Inflammatory macrophage (primary cell): ENCODE measurements at regions not wholly inside any gene's neighbourhood (a gene's known extent, or its start where the extent isn't known, plus 50 kb on each side); places are given as distances from the start of the nearest gene placed in this dataset.

Source experiments
- DNase-seq, 2 donors: peaks; one replicate each; pipeline ENCODE4 v3.0.0-alpha.2; 2020 to 2022

DNA sequence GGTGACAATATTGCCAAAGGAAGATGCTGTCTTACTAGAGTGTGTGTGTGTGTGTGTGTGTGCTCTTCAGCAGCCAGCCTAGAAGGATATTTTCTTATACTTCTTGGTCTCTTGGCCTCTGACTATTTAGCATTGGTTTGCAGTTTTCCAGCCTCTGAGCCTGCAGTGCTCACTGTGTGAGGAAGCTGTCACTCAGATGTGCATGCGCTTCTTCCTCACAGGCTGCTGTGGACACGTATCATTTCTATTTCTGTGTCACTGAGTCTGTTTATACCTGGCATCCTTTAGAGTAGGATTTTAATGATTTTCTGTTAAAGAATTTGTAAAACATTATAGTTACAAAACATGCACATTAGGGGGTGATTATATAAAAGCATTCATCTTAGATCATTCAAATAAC, 83.3 kb downstream of the ALDH8A1 start:
- peak in 1 of 2 donors; percentile 5 for DNase-seq

GRCh38 chr6:134864558-134864957, 85.3 kb downstream of the ALDH8A1 start:
- DNase-seq = no peak

DNA sequence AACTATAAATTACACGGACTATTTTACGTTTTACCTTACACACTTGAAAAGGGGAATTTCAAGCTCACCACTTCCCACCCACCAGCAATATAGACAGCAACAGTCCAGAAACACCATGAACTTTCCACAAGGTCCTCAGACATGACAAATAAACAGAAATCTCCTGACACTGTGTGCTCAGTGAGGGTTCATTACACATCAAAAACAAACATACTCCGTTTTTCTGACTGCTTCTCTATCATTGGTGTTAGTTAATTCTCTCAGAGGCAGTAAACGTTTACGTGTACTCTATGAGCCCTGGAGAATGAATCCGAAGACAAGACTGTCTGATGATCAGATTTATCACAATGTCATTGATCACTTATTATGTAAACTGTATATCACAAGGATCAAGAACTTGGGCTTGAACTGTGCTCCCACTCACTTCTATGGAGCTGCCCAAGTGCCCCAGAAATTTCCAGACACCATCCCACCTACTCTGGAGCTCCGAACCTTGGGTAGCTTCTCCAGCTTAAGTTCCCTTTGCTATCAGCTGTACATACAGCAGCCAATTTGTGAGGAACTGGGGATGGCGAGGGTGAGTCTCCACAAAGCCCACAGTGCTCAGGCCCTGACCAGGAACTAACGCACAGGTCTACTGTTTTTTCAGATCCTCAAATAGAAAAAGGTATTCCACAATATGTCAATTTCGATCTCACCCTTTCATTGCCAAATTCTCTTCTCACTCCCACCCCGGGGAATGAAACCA, 86.0 kb downstream of the ALDH8A1 start:
- DNase-seq = no peak

GRCh38 chr6:134854366-134854765, 95.5 kb downstream of the ALDH8A1 start:
- no peak for DNase-seq

- no peak for DNase-seq
These were observed 96.5 kb downstream of the ALDH8A1 start for GRCh38 chr6:134853111-134854055.

DNA sequence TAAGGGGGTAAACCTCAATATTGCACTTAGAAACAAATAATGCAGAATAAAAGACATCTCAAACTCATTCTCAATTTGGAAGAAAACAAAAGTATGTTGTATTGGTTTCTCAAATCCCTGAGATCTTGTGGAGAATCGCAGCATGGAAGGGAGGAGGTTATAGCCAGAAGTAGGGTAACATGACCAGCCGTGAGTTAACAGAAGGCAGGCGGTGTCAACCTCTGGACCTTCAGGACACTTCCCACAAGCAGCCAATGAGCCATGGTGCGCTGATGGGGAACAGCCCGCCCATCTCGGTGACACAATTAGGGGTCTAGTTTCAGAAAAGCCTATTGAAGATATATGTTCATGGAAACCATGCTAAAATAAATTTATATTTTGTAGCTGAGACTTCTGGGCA, 98.4 kb downstream of the ALDH8A1 start:
- no peak for DNase-seq

DNA sequence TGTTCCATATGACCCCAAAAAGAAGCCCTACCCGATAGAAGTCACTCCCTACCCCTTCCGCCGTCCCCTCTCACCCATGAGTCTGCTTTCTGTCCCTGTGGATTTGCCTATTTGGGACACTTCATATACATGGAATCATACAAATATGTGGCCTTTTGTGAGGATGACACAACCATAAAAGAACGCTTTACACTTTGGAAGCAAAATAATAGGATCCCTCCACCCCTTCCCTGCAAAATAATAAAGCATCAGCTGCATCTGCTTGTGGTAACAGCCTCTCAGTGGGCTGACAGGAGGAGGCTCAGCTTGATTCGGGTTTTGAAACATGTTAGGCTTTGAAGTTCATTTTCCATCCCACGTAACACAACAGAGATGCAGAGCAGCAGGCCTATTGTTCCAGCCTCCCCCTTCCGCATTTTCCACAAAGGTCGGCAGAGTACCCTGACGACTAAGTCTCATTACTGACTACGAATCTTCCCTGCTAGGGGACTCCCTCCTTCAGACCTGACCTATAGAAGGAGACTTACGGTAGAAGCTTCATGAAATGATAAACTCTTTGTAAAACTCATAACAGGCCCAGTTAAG, 99.1 kb downstream of the ALDH8A1 start:
- no peak for DNase-seq

DNA sequence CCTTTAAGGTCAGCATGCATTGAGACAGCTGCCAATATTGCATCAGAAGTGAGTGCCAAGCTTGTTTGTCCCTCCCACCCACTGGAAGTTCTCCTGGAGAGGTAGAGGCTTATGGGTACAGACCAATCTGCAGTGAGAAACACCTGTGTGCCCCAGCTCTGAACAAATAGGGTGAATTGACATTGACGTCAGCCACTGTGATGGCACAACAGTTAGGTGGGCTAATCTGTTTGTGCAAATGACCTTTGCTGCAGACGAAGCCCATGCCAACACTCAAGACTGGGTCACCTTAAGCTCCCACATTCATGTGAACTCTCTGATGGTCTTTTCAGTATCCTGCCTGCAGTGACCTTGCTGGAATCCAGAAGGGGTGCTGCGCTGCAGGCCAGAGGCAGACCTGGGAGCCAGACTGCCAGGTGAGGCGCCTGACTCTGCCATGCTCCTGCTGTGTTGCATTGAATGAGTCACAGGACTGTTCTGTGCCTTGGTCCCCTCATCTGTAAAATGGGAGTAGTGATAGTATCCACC, 99.9 kb downstream of the ALDH8A1 start:
- no peak for DNase-seq

GRCh38 chr6:134848076-134848475, 101.8 kb downstream of the ALDH8A1 start:
- no peak for DNase-seq

GRCh38 chr6:134846865-134847264, 103.0 kb downstream of the ALDH8A1 start:
- DNase-seq = no peak

GRCh38 chr6:134846031-134846430, 103.9 kb downstream of the ALDH8A1 start:
- DNase-seq = no peak

DNA sequence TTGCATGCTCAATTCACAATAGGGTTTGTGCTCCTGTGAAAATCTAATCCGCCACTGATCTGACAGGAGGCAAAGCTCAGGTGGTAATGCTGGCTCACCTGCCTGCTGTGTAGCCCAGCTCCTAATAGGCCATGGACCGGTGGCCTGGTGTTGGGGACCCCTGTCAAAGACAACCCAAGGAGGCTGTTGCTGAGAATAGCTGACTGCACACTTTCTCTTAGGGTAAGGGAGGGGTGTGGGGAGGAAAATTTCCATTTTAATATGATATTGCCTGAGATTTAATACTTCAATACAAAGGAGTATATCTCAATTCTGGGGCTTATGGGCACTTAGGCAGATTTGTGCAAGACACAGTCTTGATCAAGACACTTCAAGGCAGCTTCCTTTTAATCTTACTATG, 105.8 kb downstream of the ALDH8A1 start:
- no peak for DNase-seq

- no peak for DNase-seq
These were observed 109.6 kb downstream of the ALDH8A1 start for GRCh38 chr6:134840086-134840867.

DNA sequence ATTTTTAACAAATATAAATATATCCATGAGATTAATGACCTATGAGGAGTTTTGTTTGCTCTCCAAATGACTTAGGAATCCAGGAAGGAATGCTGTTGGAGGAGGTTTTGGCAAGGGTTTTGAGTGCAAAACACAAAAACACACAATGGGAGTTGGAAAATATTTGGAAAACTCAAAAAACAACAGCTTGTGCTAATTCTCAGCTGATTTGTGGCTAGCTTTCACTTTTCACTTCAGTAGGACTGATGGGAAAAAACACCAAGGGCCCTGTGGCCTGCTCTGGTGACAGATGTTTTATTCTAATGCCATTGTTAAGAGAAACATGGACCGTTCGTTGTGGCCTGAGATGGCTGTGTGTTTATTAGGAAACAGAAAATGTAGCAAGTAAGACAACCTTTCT, 113.9 kb downstream of the ALDH8A1 start:
- no peak for DNase-seq

- DNase-seq = no peak
These were observed 119.0 kb downstream of the ALDH8A1 start for GRCh38 chr6:134830940-134831339.

GRCh38 chr6:134830194-134830593, 119.7 kb downstream of the ALDH8A1 start:
- no peak for DNase-seq

DNA sequence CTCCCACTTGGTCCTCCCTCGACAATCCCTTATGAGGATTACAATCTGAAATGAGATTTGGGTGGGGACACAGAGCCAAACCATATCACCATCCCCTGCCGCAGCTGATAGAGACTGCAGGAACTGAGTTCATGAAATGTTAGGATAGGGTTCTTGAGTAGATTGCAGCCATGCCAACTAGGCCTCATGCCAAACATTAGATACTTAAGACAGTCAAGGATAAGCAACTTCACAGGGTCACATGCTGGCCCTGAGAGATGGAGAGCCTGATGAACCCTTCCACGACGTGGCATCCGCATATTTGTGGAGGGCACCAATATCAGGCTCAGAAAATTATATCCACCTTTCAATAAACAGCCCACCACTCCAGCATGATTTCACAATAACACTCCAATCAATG, 121.3 kb downstream of the ALDH8A1 start:
- DNase-seq = no peak

DNA sequence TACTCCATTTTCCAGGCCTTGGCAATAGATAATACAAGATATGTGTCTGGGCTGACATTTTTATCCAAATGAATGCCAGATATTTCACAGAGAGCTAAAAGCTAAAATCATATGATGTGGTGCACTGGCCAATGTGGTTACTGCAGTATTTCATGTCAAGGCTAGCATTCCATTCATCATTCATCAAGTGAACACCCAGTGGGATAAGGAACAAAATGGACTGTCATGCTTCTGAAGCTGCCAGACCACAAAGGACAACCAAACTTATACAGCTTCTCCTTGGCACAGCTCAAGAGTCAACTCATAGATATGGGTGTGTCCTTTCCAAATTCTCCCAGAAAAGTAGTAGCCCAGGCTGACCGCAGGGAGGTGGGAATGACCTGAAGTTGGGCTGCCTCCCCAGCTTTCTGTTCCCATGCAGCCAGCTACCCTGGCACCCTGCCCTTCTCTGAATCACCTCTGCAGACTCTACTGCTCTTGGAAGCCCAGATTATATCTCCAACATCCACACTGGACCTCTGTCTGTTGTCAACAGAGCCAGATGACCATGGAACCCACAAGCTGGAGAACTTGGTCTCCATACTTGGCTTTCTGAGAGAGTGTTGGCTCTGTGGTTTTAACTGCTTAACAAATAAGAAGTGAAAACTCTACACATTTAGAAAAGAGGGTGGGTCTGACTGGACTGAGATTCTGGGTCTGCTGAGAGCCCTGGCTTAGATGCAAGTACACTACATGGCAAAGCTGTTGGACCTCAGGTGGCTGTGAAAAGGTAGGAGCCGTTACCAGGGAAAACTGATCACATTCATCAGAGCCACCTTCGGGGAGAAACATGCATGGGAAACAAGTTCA, 122.8 kb downstream of the ALDH8A1 start:
- DNase-seq = no peak

DNA sequence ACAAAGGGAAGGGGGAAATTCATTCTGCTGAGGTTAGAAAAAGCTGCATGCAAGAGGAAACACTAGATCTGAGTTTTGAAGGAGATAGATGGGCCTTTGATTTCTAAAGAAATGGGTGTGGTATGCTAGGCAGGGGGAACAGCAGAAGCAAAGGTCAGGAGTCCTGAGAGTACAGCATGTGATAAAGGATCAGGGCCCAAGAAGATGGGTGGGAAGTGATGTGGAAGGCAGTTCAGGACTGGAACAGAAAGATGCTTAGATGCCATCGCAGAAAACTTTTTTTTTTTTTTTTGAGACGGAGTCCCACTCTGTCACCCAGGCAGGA, 126.2 kb downstream of the ALDH8A1 start:
- no peak for DNase-seq

GRCh38 chr6:134822920-134823709, 126.8 kb downstream of the ALDH8A1 start:
- DNase-seq = peak; percentile 82 to 88
